ENCODE measurements at regions not wholly inside any gene's neighbourhood (a gene's known extent, or its start where the extent isn't known, plus 50 kb on each side); places are given as distances from the start of the nearest gene placed in this dataset.

- TF ChIP-seq CTCF (conservative IDR thresholded peaks at IDR 0.05 in 1 of 2, IDR thresholded peaks at IDR 0.05 in 1 of 2; ENCODE audit: extremely low read depth in 1 of 2, insufficient read depth in 1 of 2, low read depth in 1 of 2, low read length in 2 of 2), result no peak
- no peak for TF ChIP-seq EZH2 (IDR thresholded peaks at IDR 0.05; ENCODE audit: borderline replicate concordance, low read length)
Observed at GRCh38 chr11:112465433-112466024, 204.9 kb upstream of the PLET1 start.
